ENCODE measurements at regions not wholly inside any gene's neighbourhood (a gene's known extent, or its start where the extent isn't known, plus 50 kb on each side); places are given as distances from the start of the nearest gene placed in this dataset.
"Not testable (repeated sequence)": the region's sequence is repeated elsewhere in the genome, so short reads cannot be mapped to it uniquely, and the experiment has no call there.

DNA sequence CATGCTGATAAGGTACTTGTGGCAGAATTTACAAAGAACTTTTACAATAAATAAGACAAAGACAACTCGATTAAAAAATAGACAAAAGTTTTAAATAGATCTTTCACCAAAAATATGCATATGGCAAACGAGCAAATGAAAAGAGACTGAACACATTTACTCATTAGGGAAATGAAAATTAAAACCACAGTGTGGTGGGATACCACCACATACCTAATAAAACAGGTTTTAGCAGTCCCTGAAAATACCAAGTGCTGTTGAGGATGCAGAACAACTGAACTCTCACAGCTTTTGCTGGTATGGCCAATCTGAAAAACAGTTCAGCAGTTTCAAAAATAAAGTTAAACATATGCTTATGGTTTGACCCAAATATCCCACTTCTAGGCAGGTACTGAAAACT is 205.4 kb upstream of the ADO start:
- Histone ChIP-seq H3K9ac (ENCODE audit: low read depth in 1 of 2, low read length in 2 of 2) (no peak overlapping the region), H3K4me1 (ENCODE audit: control insufficient read depth in 2 of 2, insufficient read depth in 2 of 2, low read length in 2 of 2) (no peaks in the 10 kb centered on the region), H3K36me3 (ENCODE audit: control insufficient read depth in 2 of 2, insufficient read depth in 2 of 2, low read length in 2 of 2) (no peaks in the 10 kb centered on the region), H3K27ac (ENCODE audit: low read depth in 2 of 2, low read length in 2 of 2) (no peak overlapping the region), H3K9me3 (ENCODE audit: control insufficient read depth in 2 of 2, low read length in 2 of 2) (no peaks in the 10 kb centered on the region), H3K4me3 (ENCODE audit: low read length in 2 of 2) (no peak overlapping the region), H3K27me3 (ENCODE audit: control insufficient read depth in 2 of 2, insufficient read depth in 2 of 2, low read length in 2 of 2) (no peaks in the 10 kb centered on the region)

DNA sequence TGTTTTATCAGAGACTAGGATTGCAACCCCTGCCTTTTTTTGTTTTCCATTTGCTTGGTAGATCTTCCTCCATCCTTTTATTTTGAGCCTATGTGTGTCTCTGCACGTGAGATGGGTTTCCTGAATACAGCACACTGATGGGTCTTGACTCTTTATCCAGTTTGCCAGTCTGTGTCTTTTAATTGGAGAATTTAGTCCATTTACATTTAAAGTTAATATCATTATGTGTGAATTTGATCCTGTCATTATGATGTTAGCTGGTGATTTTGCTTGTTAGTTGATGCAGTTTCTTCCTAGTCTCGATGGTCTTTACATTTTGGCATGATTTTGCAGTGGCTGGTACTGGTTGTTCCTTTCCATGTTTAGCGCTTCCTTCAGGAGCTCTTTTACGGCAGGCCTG is 198.0 kb upstream of the ADO start:
- not testable (repeated sequence) for H3K36me3 ChIP-seq (ENCODE audit: control insufficient read depth in 2 of 2, insufficient read depth in 2 of 2, low read length in 2 of 2); H3K9ac ChIP-seq (ENCODE audit: low read depth in 1 of 2, low read length in 2 of 2); H3K27ac ChIP-seq (ENCODE audit: low read depth in 2 of 2, low read length in 2 of 2); H3K27me3 ChIP-seq (ENCODE audit: control insufficient read depth in 2 of 2, insufficient read depth in 2 of 2, low read length in 2 of 2); H3K4me1 ChIP-seq (ENCODE audit: control insufficient read depth in 2 of 2, insufficient read depth in 2 of 2, low read length in 2 of 2); H3K4me3 ChIP-seq (ENCODE audit: low read length in 2 of 2); H3K9me3 ChIP-seq (ENCODE audit: control insufficient read depth in 2 of 2, low read length in 2 of 2)

DNA sequence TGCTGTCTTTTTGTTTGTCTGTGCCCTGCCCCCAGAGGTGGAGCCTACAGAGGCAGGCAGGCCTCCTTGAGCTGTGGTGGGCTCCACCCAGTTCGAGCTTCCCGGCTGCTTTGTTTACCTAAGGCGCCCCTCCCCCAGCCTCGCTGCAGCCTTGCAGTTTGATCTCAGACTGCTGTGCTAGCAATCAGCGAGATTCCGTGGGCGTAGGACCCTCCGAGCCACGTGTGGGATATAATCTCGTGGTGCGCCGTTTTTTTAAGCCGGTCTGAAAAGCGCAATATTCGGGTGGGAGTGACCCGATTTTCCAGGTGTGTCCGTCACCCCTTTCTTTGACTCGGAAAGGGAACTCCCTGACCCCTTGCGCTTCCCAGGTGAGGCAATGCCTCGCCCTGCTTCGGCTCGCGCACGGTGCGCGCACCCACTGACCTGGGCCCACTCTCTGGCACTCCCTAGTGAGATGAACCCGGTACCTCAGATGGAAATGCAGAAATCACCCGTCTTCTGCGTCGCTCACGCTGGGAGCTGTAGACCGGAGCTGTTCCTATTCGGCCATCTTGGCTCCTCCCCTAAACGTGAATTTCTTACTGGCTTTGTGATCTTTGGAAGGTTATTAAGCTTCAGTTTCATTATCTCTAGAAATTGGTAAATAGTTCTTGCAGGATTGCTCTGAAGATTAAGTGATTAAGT is 196.2 kb upstream of the ADO start:
- peak overlapping the region in 1 of 2 donors; percentile 20 for H3K4me3 ChIP-seq (ENCODE audit: low read length in 2 of 2)
- not testable (repeated sequence) for H3K9me3 ChIP-seq (ENCODE audit: control insufficient read depth in 2 of 2, low read length in 2 of 2); H3K36me3 ChIP-seq (ENCODE audit: control insufficient read depth in 2 of 2, insufficient read depth in 2 of 2, low read length in 2 of 2); H3K27me3 ChIP-seq (ENCODE audit: control insufficient read depth in 2 of 2, insufficient read depth in 2 of 2, low read length in 2 of 2); H3K4me1 ChIP-seq (ENCODE audit: control insufficient read depth in 2 of 2, insufficient read depth in 2 of 2, low read length in 2 of 2); H3K9ac ChIP-seq (ENCODE audit: low read depth in 1 of 2, low read length in 2 of 2); H3K27ac ChIP-seq (ENCODE audit: low read depth in 2 of 2, low read length in 2 of 2)

DNA sequence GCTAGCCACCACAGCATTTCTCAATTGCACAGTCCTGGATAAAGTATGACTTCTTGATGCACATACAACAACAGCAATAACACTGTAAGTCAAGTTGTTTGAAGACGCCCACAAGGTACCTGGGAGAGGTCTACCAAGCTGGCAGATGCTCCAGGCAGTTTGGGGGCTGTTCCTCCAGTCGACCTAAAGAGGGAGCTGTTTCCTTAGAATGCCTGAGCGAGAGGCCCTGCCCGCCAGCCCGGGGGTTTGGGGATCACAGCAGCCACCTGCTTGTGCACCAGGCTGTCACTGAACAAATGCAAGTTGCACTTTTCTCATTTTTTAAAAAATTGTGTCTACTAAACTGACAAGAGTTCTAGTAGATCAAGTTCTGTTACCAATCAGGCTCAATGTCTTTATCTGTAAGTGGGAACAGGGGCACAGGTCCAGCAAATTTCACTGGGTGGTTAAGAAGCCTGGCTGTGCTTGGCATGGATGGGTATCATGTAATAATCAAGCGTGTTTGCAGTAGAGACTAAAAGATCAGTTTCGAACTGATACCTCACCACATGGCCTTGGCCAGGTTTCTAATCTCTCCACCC is 193.8 kb upstream of the ADO start:
- Histone ChIP-seq H3K9me3 (ENCODE audit: control insufficient read depth in 2 of 2, low read length in 2 of 2) (no peaks in the 10 kb centered on the region), H3K27ac (ENCODE audit: low read depth in 2 of 2, low read length in 2 of 2) (no peak overlapping the region), H3K36me3 (ENCODE audit: control insufficient read depth in 2 of 2, insufficient read depth in 2 of 2, low read length in 2 of 2) (no peaks in the 10 kb centered on the region), H3K9ac (ENCODE audit: low read depth in 1 of 2, low read length in 2 of 2) (no peak overlapping the region), H3K27me3 (ENCODE audit: control insufficient read depth in 2 of 2, insufficient read depth in 2 of 2, low read length in 2 of 2) (no peaks in the 10 kb centered on the region), H3K4me1 (ENCODE audit: control insufficient read depth in 2 of 2, insufficient read depth in 2 of 2, low read length in 2 of 2) (no peaks in the 10 kb centered on the region), H3K4me3 (ENCODE audit: low read length in 2 of 2) (no peak overlapping the region)

DNA sequence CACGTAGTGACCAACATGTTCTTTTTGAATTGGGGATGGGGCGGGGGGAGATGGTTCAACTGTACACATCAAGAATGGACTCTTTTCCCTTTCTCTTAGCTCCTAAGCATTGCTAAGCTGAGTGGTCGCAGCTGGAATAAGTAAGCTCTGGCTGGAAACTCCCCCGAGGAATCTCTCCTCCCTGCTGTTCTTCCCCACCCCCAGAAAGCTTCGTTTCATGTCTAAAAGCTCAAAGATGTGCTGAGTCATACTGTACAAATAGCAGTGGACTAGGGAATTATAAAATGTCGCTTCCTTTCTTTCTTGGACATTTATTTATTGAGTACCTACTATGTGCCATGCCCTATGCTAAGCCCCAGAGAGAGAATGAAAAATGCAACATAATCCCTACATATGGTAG is 191.1 kb upstream of the ADO start:
- no peaks in the 10 kb centered on the region for H3K36me3 ChIP-seq (ENCODE audit: control insufficient read depth in 2 of 2, insufficient read depth in 2 of 2, low read length in 2 of 2)
- no peaks in the 10 kb centered on the region for H3K27me3 ChIP-seq (ENCODE audit: control insufficient read depth in 2 of 2, insufficient read depth in 2 of 2, low read length in 2 of 2)
- no peaks in the 10 kb centered on the region for H3K9me3 ChIP-seq (ENCODE audit: control insufficient read depth in 2 of 2, low read length in 2 of 2)
- no peak overlapping the region for H3K9ac ChIP-seq (ENCODE audit: low read depth in 1 of 2, low read length in 2 of 2)
- no peak overlapping the region for H3K27ac ChIP-seq (ENCODE audit: low read depth in 2 of 2, low read length in 2 of 2)
- no peak overlapping the region for H3K4me3 ChIP-seq (ENCODE audit: low read length in 2 of 2)
- H3K4me1 ChIP-seq (ENCODE audit: control insufficient read depth in 2 of 2, insufficient read depth in 2 of 2, low read length in 2 of 2): no peaks in the 10 kb centered on the region

DNA sequence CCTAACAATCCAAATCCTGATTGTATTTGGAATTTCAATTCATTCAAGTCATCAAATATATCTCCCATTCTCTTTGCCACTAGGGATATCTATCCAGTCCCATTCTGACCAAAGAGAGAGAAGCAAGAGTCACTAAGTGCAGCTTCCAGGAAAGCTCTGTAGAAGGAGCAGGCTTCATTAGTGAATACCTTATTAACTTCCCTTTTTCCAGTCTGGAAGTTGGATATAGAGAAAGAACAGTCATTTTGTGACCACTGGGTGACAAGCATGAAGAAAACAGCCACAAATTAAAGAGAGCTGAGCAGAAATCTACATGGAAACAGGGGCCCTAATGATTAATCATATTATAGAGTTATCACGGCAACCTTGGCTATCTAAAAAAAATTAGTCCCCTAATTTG is 190.7 kb upstream of the ADO start:
- no peaks in the 10 kb centered on the region for H3K27me3 ChIP-seq (ENCODE audit: control insufficient read depth in 2 of 2, insufficient read depth in 2 of 2, low read length in 2 of 2)
- no peak overlapping the region for H3K27ac ChIP-seq (ENCODE audit: low read depth in 2 of 2, low read length in 2 of 2)
- H3K4me1 ChIP-seq (ENCODE audit: control insufficient read depth in 2 of 2, insufficient read depth in 2 of 2, low read length in 2 of 2): no peaks in the 10 kb centered on the region
- H3K9me3 ChIP-seq (ENCODE audit: control insufficient read depth in 2 of 2, low read length in 2 of 2): no peaks in the 10 kb centered on the region
- H3K9ac ChIP-seq (ENCODE audit: low read depth in 1 of 2, low read length in 2 of 2): no peak overlapping the region
- H3K36me3 ChIP-seq (ENCODE audit: control insufficient read depth in 2 of 2, insufficient read depth in 2 of 2, low read length in 2 of 2): no peaks in the 10 kb centered on the region
- no peak overlapping the region for H3K4me3 ChIP-seq (ENCODE audit: low read length in 2 of 2)

DNA sequence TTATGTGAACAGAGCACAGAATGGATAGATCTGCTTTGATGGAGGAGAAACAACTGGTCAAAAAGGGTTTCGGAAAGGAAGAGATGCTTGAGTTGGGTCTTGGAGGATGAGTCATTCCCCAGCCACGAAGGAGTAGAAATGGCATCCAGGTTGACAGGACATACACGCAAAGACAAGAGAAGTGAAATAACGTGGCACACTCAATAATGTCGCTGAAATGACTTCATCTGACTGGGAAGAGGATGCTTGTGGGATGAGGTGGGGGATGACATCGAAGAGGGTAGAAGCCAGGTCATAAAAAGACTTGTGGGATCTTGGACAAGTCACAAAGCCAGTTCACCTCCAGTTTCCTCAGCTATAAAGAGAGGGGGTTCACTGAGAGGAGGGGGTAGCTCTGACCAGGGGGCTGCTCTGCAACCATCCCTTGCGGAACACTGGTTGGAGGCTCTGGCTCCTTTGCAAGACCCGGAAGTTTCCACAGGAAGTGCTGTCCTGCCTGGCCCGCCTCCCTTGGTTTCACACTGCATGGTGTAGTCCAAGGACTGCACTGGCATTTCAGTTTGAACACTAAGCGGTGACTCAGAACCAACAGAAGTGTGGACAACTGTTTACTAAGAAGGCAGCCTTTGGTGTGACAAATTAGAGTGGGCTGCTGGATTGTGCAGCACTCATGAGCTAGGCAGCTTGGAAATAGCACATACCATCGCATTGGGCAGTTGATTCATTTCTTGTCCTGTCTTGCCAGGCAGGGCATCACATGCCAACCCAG is 189.9 kb upstream of the ADO start:
- H3K4me1 ChIP-seq (ENCODE audit: control insufficient read depth in 2 of 2, insufficient read depth in 2 of 2, low read length in 2 of 2): no peaks in the 10 kb centered on the region
- H3K9ac ChIP-seq (ENCODE audit: low read depth in 1 of 2, low read length in 2 of 2): no peak overlapping the region
- no peaks in the 10 kb centered on the region for H3K27me3 ChIP-seq (ENCODE audit: control insufficient read depth in 2 of 2, insufficient read depth in 2 of 2, low read length in 2 of 2)
- no peaks in the 10 kb centered on the region for H3K9me3 ChIP-seq (ENCODE audit: control insufficient read depth in 2 of 2, low read length in 2 of 2)
- H3K36me3 ChIP-seq (ENCODE audit: control insufficient read depth in 2 of 2, insufficient read depth in 2 of 2, low read length in 2 of 2): no peaks in the 10 kb centered on the region
- no peak overlapping the region for H3K27ac ChIP-seq (ENCODE audit: low read depth in 2 of 2, low read length in 2 of 2)
- H3K4me3 ChIP-seq (ENCODE audit: low read length in 2 of 2): no peak overlapping the region

DNA sequence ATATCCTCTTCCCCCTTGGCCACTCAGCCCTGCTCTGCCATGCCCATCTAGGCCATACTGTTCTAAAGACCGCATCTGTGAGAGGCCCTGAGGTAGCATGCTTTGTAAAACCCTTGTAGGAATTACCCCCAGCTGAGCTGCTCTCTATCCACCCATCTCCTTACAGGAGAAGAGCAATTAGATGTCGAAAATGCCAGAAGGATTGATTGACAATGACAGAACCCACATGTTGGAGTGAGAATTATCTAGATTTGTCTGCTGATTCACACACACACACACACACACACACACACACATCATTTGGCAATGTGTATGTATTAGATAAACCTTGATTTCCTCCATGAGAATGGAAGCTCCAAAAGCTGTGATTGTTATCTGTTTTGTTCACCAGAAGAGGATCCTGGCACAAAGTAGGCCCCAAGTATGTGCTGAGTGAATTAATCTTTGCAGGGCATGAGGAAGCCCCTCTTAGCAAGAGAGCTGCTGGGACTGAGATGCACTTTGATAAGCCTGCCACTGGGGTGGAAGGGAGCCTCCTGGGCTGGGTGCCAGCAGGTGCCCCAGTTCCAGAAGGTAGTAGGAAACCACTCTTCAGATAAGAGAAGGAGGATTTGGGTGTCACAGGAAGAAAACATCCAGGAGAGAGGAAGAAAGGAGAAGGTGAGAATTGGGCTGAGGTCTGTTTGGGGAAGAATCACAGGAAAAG is 187.5 kb upstream of the ADO start:
- Histone ChIP-seq H3K27ac (ENCODE audit: low read depth in 2 of 2, low read length in 2 of 2) (no peak overlapping the region), H3K4me3 (ENCODE audit: low read length in 2 of 2) (no peak overlapping the region), H3K4me1 (ENCODE audit: control insufficient read depth in 2 of 2, insufficient read depth in 2 of 2, low read length in 2 of 2) (no peaks in the 10 kb centered on the region), H3K9me3 (ENCODE audit: control insufficient read depth in 2 of 2, low read length in 2 of 2) (no peaks in the 10 kb centered on the region), H3K9ac (ENCODE audit: low read depth in 1 of 2, low read length in 2 of 2) (no peak overlapping the region), H3K27me3 (ENCODE audit: control insufficient read depth in 2 of 2, insufficient read depth in 2 of 2, low read length in 2 of 2) (no peaks in the 10 kb centered on the region), H3K36me3 (ENCODE audit: control insufficient read depth in 2 of 2, insufficient read depth in 2 of 2, low read length in 2 of 2) (no peaks in the 10 kb centered on the region)

DNA sequence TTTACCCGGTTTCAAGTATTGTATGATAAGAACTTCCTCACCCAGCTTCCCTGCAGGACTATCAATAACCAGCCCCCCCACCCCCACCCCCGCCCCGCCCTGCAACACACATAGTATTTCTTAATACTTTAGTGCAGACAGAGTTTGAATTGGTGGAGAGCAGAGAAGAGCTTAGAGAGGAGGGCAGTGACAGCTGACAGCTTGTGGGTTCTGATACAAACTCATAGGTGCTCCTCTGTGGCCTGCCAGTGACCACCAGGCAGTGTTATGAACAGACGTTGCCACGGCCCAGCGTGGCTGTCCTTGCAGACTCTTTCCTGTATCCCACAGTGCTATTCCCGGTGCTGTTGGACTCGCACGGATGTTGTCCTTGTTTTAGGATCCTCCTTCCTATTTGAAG is 186.9 kb upstream of the ADO start:
- H3K9me3 ChIP-seq (ENCODE audit: control insufficient read depth in 2 of 2, low read length in 2 of 2): no peaks in the 10 kb centered on the region
- no peaks in the 10 kb centered on the region for H3K36me3 ChIP-seq (ENCODE audit: control insufficient read depth in 2 of 2, insufficient read depth in 2 of 2, low read length in 2 of 2)
- H3K4me3 ChIP-seq (ENCODE audit: low read length in 2 of 2): no peak overlapping the region
- no peaks in the 10 kb centered on the region for H3K4me1 ChIP-seq (ENCODE audit: control insufficient read depth in 2 of 2, insufficient read depth in 2 of 2, low read length in 2 of 2)
- H3K27ac ChIP-seq (ENCODE audit: low read depth in 2 of 2, low read length in 2 of 2): peak overlapping the region in 1 of 2 donors; percentile 26
- no peaks in the 10 kb centered on the region for H3K27me3 ChIP-seq (ENCODE audit: control insufficient read depth in 2 of 2, insufficient read depth in 2 of 2, low read length in 2 of 2)
- H3K9ac ChIP-seq (ENCODE audit: low read depth in 1 of 2, low read length in 2 of 2): no peak overlapping the region

DNA sequence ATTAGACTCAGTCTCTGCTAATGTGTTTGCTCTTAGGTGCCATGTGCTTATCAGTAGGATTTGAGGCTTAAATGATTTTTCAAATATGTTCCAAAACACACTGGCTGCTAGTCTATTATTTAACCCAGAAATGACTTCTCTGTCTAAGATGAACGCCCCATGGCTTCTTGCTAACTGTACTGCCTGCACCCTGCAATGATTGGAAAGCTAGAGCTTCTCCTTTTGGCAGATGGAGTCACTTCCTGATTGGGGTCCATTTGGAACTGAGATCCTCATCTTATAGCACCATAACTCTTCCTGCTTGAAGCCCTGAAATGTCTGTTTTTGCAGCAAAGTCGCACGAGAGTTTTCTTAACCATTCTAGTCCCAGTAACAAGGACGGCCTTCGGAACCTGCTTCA is 186.5 kb upstream of the ADO start:
- Histone ChIP-seq H3K4me3 (ENCODE audit: low read length in 2 of 2) (no peak overlapping the region), H3K27ac (ENCODE audit: low read depth in 2 of 2, low read length in 2 of 2) (peak overlapping the region in 1 of 2 donors; percentile 26), H3K9me3 (ENCODE audit: control insufficient read depth in 2 of 2, low read length in 2 of 2) (no peaks in the 10 kb centered on the region), H3K36me3 (ENCODE audit: control insufficient read depth in 2 of 2, insufficient read depth in 2 of 2, low read length in 2 of 2) (no peaks in the 10 kb centered on the region), H3K9ac (ENCODE audit: low read depth in 1 of 2, low read length in 2 of 2) (no peak overlapping the region), H3K4me1 (ENCODE audit: control insufficient read depth in 2 of 2, insufficient read depth in 2 of 2, low read length in 2 of 2) (no peaks in the 10 kb centered on the region), H3K27me3 (ENCODE audit: control insufficient read depth in 2 of 2, insufficient read depth in 2 of 2, low read length in 2 of 2) (no peaks in the 10 kb centered on the region)

Data from mucosa of rectum (tissue), 2 donors.